ENCODE measurements at regions not wholly inside any gene's neighbourhood (a gene's known extent, or its start where the extent isn't known, plus 50 kb on each side); places are given as distances from the start of the nearest gene placed in this dataset.
A peak's percentile ranks its signal among the peaks of the same experiment; 100 is the strongest.
"Not testable (repeated sequence)": the region's sequence is repeated elsewhere in the genome, so short reads cannot be mapped to it uniquely, and the experiment has no call there.

- no peak for DNase-seq (ENCODE audit: low spot score)
Observed at GRCh38 chr5:135157421-135158313, 123.6 kb upstream of the PITX1 start.

GRCh38 chr5:135156715-135157404, 122.8 kb upstream of the PITX1 start:
- no peak for DNase-seq (ENCODE audit: low spot score)

GRCh38 chr5:135156337-135156714, 122.3 kb upstream of the PITX1 start:
- no peak for DNase-seq (ENCODE audit: low spot score)

GRCh38 chr5:135155616-135156214, 121.7 kb upstream of the PITX1 start:
- no peak for DNase-seq (ENCODE audit: low spot score)

- no peak for DNase-seq (ENCODE audit: low spot score)
Observed at GRCh38 chr5:135154961-135155360, 120.9 kb upstream of the PITX1 start.

GRCh38 chr5:135154197-135154596, 120.2 kb upstream of the PITX1 start:
- no peak for DNase-seq (ENCODE audit: low spot score)

GRCh38 chr5:135153661-135154060, 119.6 kb upstream of the PITX1 start:
- DNase-seq (ENCODE audit: low spot score): no peak

- DNase-seq (ENCODE audit: low spot score): no peak
Observed at GRCh38 chr5:135153259-135153658, 119.2 kb upstream of the PITX1 start.

GRCh38 chr5:135151660-135152059, 117.6 kb upstream of the PITX1 start:
- not testable (repeated sequence) for DNase-seq (ENCODE audit: low spot score)

- DNase-seq (ENCODE audit: low spot score): no peak
Observed at GRCh38 chr5:135151256-135151655, 117.2 kb upstream of the PITX1 start.

GRCh38 chr5:135150767-135151166, 116.7 kb upstream of the PITX1 start:
- DNase-seq (ENCODE audit: low spot score): no peak

- DNase-seq (ENCODE audit: low spot score): no peak
Observed at GRCh38 chr5:135149956-135150723, 116.1 kb upstream of the PITX1 start.

- DNase-seq (ENCODE audit: low spot score): no peak
Observed at GRCh38 chr5:135149229-135149955, 115.4 kb upstream of the PITX1 start.

GRCh38 chr5:135147294-135148090, 113.5 kb upstream of the PITX1 start:
- no peak for DNase-seq (ENCODE audit: low spot score)

- DNase-seq (ENCODE audit: low spot score): no peak
Observed at GRCh38 chr5:135145985-135146384, 112.0 kb upstream of the PITX1 start.

GRCh38 chr5:135143682-135144081, 109.7 kb upstream of the PITX1 start:
- DNase-seq (ENCODE audit: low spot score): not testable (repeated sequence)

- DNase-seq (ENCODE audit: low spot score): no peak
Observed at GRCh38 chr5:135141303-135142268, 107.6 kb upstream of the PITX1 start.

GRCh38 chr5:135140446-135141204, 106.6 kb upstream of the PITX1 start:
- peak; percentile 75 for DNase-seq (ENCODE audit: low spot score)

Data from GM03348 (cell line).